ENCODE measurements at regions not wholly inside any gene's neighbourhood (a gene's known extent, or its start where the extent isn't known, plus 50 kb on each side); places are given as distances from the start of the nearest gene placed in this dataset.
"Not testable (repeated sequence)": the region's sequence is repeated elsewhere in the genome, so short reads cannot be mapped to it uniquely, and the experiment has no call there.

DNA sequence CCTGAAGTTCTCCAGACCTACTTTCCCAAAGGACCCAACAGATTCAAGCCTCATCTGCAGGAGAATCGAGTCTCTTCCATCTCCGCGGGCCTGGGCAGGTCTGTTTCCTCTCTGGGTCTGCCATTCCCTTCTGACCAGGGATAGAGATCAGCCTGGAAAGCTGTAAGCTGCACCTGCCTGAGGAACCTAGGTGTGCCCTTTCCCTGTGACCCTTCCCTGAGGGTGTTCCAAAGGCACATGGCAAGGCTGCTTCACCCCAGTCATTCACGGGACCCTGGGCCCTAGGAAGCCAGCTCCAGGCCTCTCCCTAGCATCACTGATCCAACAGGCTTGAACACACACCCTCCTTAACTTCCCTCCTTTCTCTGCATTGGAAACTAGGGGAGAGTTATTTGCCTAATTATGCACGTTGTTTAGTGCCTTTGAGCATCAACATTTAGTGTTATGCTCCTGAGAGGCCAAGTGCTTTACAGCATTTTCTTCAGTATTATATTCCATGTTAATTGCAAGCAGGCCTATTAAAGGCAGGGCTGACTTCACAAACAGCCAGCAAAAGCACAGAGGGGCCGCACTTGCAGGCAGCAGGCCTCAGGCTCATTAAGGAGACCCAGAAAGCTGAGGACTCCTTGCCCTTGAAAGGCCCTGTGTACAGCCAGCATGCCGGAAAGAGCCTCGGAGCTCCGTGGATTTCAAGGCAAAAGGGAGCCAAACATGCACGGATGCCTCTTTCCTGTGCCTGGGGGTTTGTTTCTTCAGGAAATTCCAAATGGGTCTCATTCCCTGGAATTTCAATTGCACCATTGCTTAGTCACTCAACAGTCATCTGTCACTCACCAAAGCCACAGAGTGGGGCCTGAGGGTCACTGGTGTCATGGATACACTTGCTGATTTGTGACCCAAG lies 91.0 kb upstream of the FAM20C start:
- DNase-seq: no peak

DNA sequence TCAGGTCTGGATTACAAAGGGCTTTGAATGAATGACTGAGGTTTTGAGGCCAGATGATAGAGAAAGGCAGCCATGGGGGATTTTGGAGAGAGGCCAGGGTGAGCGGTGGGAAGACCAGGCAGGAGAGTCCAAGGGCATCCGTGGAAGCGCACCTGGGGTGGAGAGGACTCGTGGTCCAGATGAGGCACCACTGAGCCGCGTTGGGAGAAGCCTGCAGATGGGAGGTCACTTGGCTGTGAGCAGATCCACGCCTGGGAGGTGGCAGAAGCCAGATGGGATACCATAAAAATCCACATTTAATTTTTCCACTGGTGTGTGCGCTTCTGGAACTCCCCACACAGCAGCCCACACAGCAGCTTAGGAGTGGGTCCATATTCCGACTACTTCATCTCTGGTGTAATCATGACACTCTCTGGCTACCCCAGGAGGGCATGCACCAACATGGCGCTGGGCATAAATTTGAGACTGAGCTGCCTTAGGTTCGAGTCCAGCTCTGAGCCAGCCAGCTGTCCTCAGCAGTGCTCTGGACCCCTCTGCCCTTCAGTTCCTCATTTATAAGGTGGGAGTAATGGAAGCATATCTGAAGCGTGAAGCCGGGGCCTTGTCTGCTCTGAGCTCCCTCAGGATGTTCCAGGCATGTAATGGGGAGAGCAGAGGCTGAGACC lies 90.2 kb upstream of the FAM20C start:
- DNase-seq: no peak

- no peak for DNase-seq
These were observed 89.7 kb upstream of the FAM20C start for GRCh38 chr7:102721-103120.

- DNase-seq: not testable (repeated sequence)
These were observed 88.4 kb upstream of the FAM20C start for GRCh38 chr7:103981-104380.

GRCh38 chr7:105002-105401 lies 87.4 kb upstream of the FAM20C start:
- no peak for DNase-seq

GRCh38 chr7:106356-106755 lies 86.0 kb upstream of the FAM20C start:
- no peak for DNase-seq

GRCh38 chr7:107233-107632 lies 85.1 kb upstream of the FAM20C start:
- DNase-seq: no peak

DNA sequence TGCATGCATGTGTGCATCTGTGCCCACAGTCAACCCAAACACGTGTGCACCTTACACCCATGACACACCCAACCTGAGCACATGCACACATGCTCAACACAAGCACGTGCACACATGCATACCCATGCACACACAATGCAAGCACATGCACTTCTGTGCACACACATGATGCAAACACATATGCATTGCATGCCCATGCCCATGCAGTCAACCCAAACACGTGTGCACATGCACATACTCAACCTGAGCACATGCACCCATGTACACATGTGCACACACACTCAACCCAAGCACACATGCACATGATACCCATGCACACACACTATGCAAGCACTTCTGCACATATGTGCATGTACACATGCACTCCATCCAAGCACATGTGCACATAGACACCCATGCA lies 84.5 kb upstream of the FAM20C start:
- DNase-seq: no peak

GRCh38 chr7:109094-109493 lies 83.3 kb upstream of the FAM20C start:
- DNase-seq: peak in 1 of 14 donors; percentile 75

DNA sequence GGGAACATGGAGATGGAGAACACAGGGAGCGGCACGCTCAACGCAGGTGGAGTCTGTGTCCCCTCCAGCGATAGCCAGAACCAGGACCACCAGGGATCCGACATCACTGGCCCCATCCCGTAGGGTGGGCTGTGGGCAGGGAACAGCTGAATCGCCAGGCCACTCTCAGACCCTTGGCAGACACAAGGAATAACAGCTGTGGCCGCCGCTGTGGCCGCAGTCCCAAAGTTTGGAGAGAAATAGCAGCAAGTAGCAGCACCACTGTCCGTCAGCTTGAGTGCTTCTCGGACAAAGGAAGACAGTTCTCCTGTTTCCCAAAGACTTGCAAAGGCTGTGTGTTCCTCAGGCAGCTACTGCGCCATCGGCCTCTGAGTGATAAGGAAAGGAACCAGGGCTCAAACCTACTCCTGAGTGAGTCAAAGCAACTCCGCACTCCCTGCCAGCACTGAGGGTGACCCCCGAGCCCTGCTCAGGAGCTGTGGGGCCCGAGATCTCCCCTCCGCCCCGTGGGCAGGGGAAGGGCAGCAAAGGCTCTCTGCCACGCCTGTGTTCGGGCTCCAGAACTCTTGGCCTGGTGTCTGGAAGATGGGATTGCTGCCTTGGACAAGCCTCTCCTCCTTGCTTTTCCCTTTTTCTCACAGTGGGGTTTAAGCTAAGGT lies 82.3 kb upstream of the FAM20C start:
- DNase-seq: no peak

- no peak for DNase-seq
These were observed 81.7 kb upstream of the FAM20C start for GRCh38 chr7:110557-111232.

DNA sequence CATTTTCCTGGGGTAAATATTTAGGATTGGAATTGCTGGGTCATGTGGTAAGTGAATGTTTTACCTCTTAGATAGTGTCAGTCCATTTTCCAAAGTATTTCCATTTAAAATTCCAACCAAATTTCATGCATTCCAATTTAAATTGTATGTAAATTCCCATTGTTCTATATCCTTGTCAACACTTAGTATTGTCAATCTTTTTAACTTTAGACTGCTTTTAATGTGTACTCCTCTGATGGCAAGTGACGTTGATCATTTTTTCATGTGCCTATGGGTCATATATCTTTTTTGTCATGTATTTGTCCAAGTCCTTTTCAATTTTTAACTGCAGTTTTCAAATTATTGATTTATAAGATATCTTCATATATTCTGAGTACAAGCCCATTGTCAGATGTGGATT lies 80.8 kb upstream of the FAM20C start:
- DNase-seq: no peak

DNA sequence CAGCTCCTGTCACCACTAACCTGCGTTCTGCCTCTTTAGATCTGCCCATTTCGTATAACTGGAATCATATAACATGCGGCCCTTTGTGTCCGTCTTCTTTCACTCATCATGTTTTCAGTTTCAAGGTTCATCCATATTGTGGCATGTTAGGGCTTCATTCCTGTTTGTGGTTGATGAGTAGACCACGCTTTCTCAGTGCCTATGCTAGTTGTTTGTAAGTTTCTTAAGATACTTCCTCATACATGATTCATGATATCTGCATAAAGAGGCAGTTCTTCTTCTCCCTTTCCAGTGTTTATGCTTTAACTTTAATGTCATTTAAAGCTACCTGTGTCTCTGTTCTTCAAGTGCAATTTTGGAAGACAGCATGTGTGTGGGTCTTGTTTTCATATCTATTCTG lies 79.5 kb upstream of the FAM20C start:
- DNase-seq: no peak

DNA sequence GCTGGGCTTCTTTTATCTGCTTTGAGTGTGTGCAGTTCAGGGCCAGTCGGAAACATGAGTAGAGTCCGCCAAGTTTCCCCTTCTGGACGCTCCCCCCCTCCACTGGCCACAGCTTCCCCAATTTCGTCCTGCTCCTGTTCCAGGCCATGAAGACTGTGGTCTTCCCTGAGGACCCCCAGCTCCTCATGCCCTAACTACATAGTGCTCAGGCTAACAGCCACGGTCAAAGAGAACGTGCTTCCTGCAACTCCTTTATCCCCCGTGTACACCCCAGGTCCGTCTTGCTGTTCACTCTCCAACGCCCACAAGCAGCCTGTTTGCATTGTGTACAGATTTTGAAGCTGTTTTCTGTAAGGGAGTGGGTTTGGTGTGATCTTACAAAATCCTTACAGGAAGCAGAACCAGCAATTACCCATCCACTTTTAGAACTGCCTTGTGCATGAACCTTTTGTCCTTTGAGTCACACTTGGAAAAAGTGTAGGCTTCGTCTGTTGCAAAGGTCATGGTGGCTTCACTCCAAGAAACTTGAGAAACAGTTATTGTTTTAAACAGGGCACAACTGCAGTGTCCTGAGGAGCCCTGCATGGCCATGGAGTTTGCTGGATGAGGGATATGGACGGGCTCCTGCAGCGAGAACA lies 77.0 kb upstream of the FAM20C start:
- peak in 5 of 14 donors; percentile 12 to 56 (median 36) for DNase-seq

- DNase-seq: no peak
These were observed 76.0 kb upstream of the FAM20C start for GRCh38 chr7:116188-116981.

GRCh38 chr7:117836-118614 lies 74.3 kb upstream of the FAM20C start:
- DNase-seq: no peak

DNA sequence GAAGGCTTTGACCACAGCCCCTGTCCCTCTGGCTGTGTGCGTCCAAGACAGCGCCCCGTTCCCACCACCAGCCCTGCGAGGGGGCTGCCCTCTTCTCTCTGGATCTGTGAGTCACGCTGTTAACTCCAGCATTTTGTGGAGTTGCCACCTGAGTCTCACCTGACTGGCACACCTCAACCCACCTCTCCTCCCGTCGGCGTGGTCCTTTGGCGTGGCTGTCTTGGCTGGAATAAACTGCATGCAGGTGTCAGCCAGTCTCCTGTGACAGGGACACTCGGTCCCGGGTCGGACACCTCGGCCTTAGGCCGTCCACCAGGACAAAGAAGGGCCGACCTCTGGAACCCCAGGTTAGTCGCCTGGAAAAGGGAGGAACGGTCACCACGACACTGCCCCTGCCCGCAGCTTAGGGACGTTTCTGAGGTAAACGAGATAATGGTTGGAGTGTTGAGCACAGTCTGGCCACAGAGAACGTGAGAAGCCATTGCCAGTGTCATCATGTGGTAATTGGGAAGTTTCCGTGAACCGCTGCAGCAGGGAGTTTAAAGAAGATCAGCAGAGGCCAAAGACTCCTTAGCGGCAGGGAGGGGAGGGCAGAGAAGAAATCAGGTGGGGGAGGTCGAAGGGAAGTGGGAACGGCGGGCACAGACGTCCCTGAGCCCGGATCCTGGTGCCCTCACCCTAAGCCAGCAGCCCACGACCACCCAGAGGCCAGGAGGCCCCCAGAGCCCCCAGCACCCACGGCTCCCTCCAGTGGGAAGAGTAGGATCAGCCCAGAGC lies 73.6 kb upstream of the FAM20C start:
- no peak for DNase-seq

- peak in 8 of 14 donors; percentile 8 to 60 (median 38) for DNase-seq
These were observed 72.8 kb upstream of the FAM20C start for GRCh38 chr7:119392-120163.

All from C1 segment of cervical spinal cord (tissue), 14 donors.